ENCODE measurements at regions not wholly inside any gene's neighbourhood (a gene's known extent, or its start where the extent isn't known, plus 50 kb on each side); places are given as distances from the start of the nearest gene placed in this dataset.

- peaks cover under 1% of the 10 kb centered on the region for H3K9me3 Mint-ChIP-seq
- ChIA-PET CTCF (no interaction called here), POLR2A (no interaction called here)
- no peaks in the 10 kb centered on the region for H3K4me1 Mint-ChIP-seq
- intact Hi-C loops (cut with micrococcal nuclease) = no loop called here
- H3K36me3 Mint-ChIP-seq (ENCODE audit: low read depth) = no peaks in the 10 kb centered on the region
- TF ChIP-seq CTCF (IDR thresholded peaks at IDR 0.05) = no peak
- DNase-seq = no peak
- no peak overlapping the region for H3K4me3 Mint-ChIP-seq
- ATAC-seq (ENCODE audit: low read depth) = no peak
- H3K27ac Mint-ChIP-seq = no peak overlapping the region
- peaks cover 21% of the 10 kb centered on the region for H3K27me3 Mint-ChIP-seq
These were observed 200.5 kb downstream of the KLF13 start for GRCh38 chr15:31526916-31527690.

DNA sequence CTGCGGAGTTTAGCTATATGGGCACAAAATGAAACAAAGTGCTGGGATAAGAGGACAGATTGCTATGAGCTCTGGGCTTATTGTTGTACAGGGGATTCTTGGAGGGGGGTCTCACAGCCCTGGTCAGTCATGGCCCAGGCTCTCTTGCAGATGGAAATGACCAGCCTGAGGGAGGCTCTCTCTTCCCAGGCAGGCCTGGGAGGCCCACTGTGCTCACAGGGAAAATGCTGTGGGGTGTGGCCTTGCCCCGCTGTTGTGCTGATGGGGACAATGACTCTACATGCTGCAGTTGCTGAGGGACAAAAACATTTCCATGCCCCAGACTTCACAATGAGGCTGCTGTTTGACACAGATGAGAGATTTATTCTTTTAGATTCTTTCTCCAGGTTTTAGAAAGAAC, 202.2 kb downstream of the KLF13 start:
- H3K4me3 Mint-ChIP-seq = no peak overlapping the region
- H3K27me3 Mint-ChIP-seq = peaks cover 24% of the 10 kb centered on the region
- POLR2A ChIA-PET = no interaction called here
- intact Hi-C loops (cut with micrococcal nuclease) = no loop called here
- peaks cover 4% of the 10 kb centered on the region for H3K9me3 Mint-ChIP-seq
- no peaks in the 10 kb centered on the region for H3K36me3 Mint-ChIP-seq (ENCODE audit: low read depth)
- no peaks in the 10 kb centered on the region for H3K4me1 Mint-ChIP-seq
- no peak overlapping the region for H3K27ac Mint-ChIP-seq
- ATAC-seq (ENCODE audit: low read depth) = no peak
- no peak for DNase-seq
- CTCF ChIA-PET = no interaction called here
- TF ChIP-seq CTCF (IDR thresholded peaks at IDR 0.05) = no peak

DNA sequence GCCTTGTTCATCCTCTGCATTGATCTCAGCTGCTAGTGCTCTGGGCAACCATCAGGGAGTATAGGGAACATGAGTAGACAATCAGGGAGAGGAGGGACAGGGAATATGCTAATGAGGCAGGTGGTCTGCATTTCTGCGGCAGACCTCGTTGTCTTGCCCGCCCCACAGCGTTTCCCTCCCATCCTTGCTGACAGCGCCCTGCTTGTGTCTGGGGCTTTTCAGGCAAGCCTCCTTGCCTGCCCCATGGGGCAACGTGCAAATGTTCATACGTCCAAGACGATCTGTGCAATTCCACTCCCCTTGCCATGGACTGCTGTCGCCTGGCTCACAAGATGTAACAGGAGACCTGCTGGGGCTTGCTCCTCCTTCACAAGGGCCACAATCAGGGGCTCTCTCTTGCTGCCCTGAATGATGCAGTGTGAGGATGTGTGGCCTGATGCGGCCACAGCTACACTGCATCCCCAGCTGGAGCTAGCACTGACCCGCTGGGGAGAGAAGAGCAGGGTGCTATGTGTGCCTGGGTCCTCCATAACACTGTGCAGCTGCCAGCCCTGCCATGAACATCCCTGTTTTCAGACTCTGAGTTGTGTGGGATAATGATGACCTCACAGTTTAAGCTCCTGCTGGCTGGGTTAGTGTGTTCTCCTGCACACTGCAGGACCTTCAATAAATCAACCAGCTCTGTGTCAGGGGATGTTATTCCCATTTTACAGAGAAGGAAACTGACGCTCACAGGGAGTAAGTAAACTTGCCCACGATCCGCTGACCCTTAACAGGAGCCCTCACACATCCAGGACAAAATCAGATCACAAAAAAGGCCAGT, 211.3 kb downstream of the KLF13 start:
- no peaks in the 10 kb centered on the region for H3K4me1 Mint-ChIP-seq
- no peak for TF ChIP-seq CTCF (IDR thresholded peaks at IDR 0.05)
- H3K9me3 Mint-ChIP-seq = no peaks in the 10 kb centered on the region
- H3K4me3 Mint-ChIP-seq = no peak overlapping the region
- DNase-seq = no peak
- intact Hi-C loops (cut with micrococcal nuclease) = no loop called here
- CTCF ChIA-PET = no interaction called here
- no peaks in the 10 kb centered on the region for H3K36me3 Mint-ChIP-seq (ENCODE audit: low read depth)
- no peak overlapping the region for H3K27ac Mint-ChIP-seq
- POLR2A ChIA-PET = no interaction called here
- H3K27me3 Mint-ChIP-seq = peaks cover 44% of the 10 kb centered on the region
- no peak for ATAC-seq (ENCODE audit: low read depth)

DNA sequence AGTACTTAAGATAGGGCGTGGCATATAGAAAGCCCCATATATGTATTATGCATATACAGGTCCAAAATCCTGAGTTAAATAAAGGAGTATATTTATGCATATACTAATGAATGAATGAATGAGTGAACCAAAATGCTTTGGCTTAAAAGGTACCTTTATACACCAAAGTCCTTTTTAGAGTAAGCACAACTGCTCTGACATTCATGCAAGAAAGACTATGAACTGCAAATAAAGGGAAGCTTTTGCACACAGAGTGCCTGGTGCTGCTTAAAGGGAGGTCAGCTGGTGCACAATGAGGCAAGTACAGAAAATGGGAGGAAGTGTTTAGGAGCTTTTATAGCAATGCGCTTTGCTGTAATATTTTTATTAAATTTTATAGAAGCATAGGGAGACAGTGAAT, 214.0 kb downstream of the KLF13 start:
- Mint-ChIP-seq H3K36me3 (ENCODE audit: low read depth) (no peaks in the 10 kb centered on the region), H3K4me1 (no peaks in the 10 kb centered on the region), H3K27ac (no peak overlapping the region), H3K9me3 (no peaks in the 10 kb centered on the region), H3K27me3 (peaks cover 50% of the 10 kb centered on the region), H3K4me3 (no peak overlapping the region)
- no peak for DNase-seq
- TF ChIP-seq CTCF (IDR thresholded peaks at IDR 0.05) = no peak
- no peak for ATAC-seq (ENCODE audit: low read depth)
- ChIA-PET POLR2A (no interaction called here), CTCF (no interaction called here)
- intact Hi-C loops (cut with micrococcal nuclease) = no loop called here

DNA sequence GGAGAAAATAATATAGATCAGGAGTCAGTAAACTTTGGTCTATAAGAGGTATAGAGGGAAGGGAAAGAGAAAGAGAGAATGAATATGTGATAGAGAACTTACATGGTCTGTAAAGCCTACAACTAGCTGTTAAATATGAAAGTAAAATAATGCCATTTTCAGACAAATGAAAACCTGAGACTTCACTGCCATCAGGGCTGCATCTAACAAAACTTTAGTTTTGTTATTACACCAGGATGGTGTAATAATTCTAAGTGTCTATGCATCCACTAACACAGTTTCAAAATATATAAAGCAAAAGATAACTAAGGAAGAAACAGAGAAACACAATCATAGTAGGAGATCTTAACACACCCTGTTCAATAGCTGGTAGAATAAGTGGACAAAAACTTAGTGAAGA, 217.7 kb downstream of the KLF13 start:
- Mint-ChIP-seq H3K36me3 (ENCODE audit: low read depth) (no peaks in the 10 kb centered on the region), H3K4me3 (no peak overlapping the region), H3K4me1 (no peaks in the 10 kb centered on the region), H3K27me3 (peaks cover 32% of the 10 kb centered on the region), H3K27ac (no peak overlapping the region), H3K9me3 (no peaks in the 10 kb centered on the region)
- POLR2A ChIA-PET = interaction anchor here (0.5 kb wide), 1 partner anchor 48 kb away, joined by 3 read pairs; no protein-coding TSS in a partner anchor
- no peak for TF ChIP-seq CTCF (IDR thresholded peaks at IDR 0.05)
- DNase-seq = no peak
- ATAC-seq (ENCODE audit: low read depth) = no peak
- CTCF ChIA-PET = no interaction called here
- intact Hi-C loops (cut with micrococcal nuclease) = no loop called here

Measured in activated B cell treated with CpG ODN at 0.5 μM for 24 hours (primary cell).